Gastrocnemius medialis (tissue), 4 donors: ENCODE measurements at regions not wholly inside any gene's neighbourhood (a gene's known extent, or its start where the extent isn't known, plus 50 kb on each side); places are given as distances from the start of the nearest gene placed in this dataset.

ENCODE experiments used
- ATAC-seq, 2 donors: fragments of 150-250 bp; one replicate each; pipeline ENCODE4 v1.9.1; 2016
- DNase-seq, 2 donors: peaks; one replicate each; pipeline ENCODE4 v3.0.0-alpha.2; 2019
- H3K27ac ChIP-seq, 4 donors: fragments of 200-600 bp; sonication (generic); 1 replicate in 1 of 4; 2 replicates in 3 of 4; pipeline ENCODE4 v1.5.1; 2016 to 2018; ENCODE audit warnings: mild to moderate bottlenecking in 2 of 4, moderate library complexity in 1 of 4
- H3K27me3 ChIP-seq, 3 donors: fragments of 200-600 bp; sonication (generic) in 2 of 3; 1 replicate in 1 of 3; 2 replicates in 2 of 3; pipeline versions ENCODE4 v1.5.1 to v1.6.0; 2016 to 2019; ENCODE audit warnings: mild to moderate bottlenecking in 1 of 3, moderate library complexity in 1 of 3
- H3K36me3 ChIP-seq, 2 donors: fragments of 200-600 bp; sonication (generic) in 1 of 2; one replicate each; pipeline ENCODE4 v1.5.1; 2017 to 2018
- H3K4me1 ChIP-seq, 2 donors: fragments of 200-600 bp; sonication (generic) in 1 of 2; one replicate each; pipeline ENCODE4 v1.5.1; 2016 to 2017; ENCODE audit warnings: mild to moderate bottlenecking in 2 of 2
- H3K4me3 ChIP-seq, 4 donors: fragments of 200-600 bp; sonication (generic) in 3 of 4; 1 replicate in 1 of 4; 2 replicates in 3 of 4; pipeline ENCODE4 v1.5.1; 2016 to 2019; ENCODE audit warnings: mild to moderate bottlenecking in 2 of 4
- H3K9me3 ChIP-seq, 3 donors: fragments of 200-600 bp; sonication (generic) in 2 of 3; 1 replicate in 1 of 3; 2 replicates in 2 of 3; pipeline ENCODE4 v1.5.1; 2016 to 2019
- CTCF ChIP-seq, 5 experiments: fragments of 450-650 bp in 3 of 5; fragments of 200-600 bp in 2 of 5; sonication (generic) in 2 of 5; IDR thresholded peaks in 4 of 5; conservative IDR thresholded peaks in 1 of 5; 1 replicate in 4 of 5; 2 replicates in 1 of 5; pipeline ENCODE4 v1.5.1; 2016 to 2019; ENCODE audit warnings: antibody characterized with exemption in 5 of 5, mild to moderate bottlenecking in 3 of 5, moderate library complexity in 3 of 5
- POLR2A ChIP-seq, 2 donors: fragments of 450-650 bp; IDR thresholded peaks; one replicate each; pipeline ENCODE4 v1.6.1; 2017; ENCODE audit warnings: antibody characterized with exemption in 2 of 2, mild to moderate bottlenecking in 2 of 2, moderate library complexity in 2 of 2
- in situ Hi-C, 4 donors: fragments of 200-750 bp; cut with MboI; loops; one replicate each; pipeline versions ENCODE4 v1.15.0 to v1.8.0; 2017; ENCODE audit warnings: low sequenced_read_pairs in 4 of 4
- intact Hi-C: fragments of 100-400 bp; cut with DNase I; formaldehyde crosslinking; loops from one replicate; pipeline ENCODE4 v1.15.1; 2023; ENCODE audit warnings: low total_unique reads

- intact Hi-C loops, result no loop called here
- in situ Hi-C loops, result no loop called here
These were observed 112.4 kb upstream of the PPP2R2D start for GRCh38 chr10:131788386-131788785.

GRCh38 chr10:131789516-131789915 is 111.3 kb upstream of the PPP2R2D start:
- Histone ChIP-seq H3K9me3 (no peaks in the 10 kb centered on the region), H3K27ac (no peak overlapping the region), H3K4me1 (no peaks in the 10 kb centered on the region), H3K27me3 (no peaks in the 10 kb centered on the region), H3K4me3 (no peak overlapping the region), H3K36me3 (no peaks in the 10 kb centered on the region)
- TF ChIP-seq CTCF (IDR thresholded peaks at IDR 0.05 in 4 of 5, conservative IDR thresholded peaks at IDR 0.05 in 1 of 5) (no peak), POLR2A (IDR thresholded peaks at IDR 0.05) (no peak)
- DNase-seq (no peak), ATAC-seq (no peak)
- intact Hi-C loops, result no loop called here
- in situ Hi-C loops, result no loop called here

More at GRCh38 chr10:131788386-131788785, 112.4 kb upstream of the PPP2R2D start:
- no peak for DNase-seq
- TF ChIP-seq CTCF (IDR thresholded peaks at IDR 0.05 in 4 of 5, conservative IDR thresholded peaks at IDR 0.05 in 1 of 5), result no peak
- TF ChIP-seq POLR2A (IDR thresholded peaks at IDR 0.05), result no peak
- Histone ChIP-seq H3K36me3 (no peaks in the 10 kb centered on the region), H3K4me1 (no peaks in the 10 kb centered on the region), H3K27ac (no peak overlapping the region), H3K4me3 (no peak overlapping the region), H3K27me3 (no peaks in the 10 kb centered on the region), H3K9me3 (no peaks in the 10 kb centered on the region)
- ATAC-seq, result no peak

- ATAC-seq, result peak in 1 of 2 donors; percentile 27
- in situ Hi-C loops, result no loop called here
- H3K36me3 ChIP-seq, result no peaks in the 10 kb centered on the region
- no peaks in the 10 kb centered on the region for H3K27me3 ChIP-seq
- H3K4me1 ChIP-seq, result no peaks in the 10 kb centered on the region
- intact Hi-C loops, result no loop called here
- no peaks in the 10 kb centered on the region for H3K9me3 ChIP-seq
- H3K4me3 ChIP-seq, result no peak overlapping the region
- TF ChIP-seq CTCF (IDR thresholded peaks at IDR 0.05 in 4 of 5, conservative IDR thresholded peaks at IDR 0.05 in 1 of 5) (no peak), POLR2A (IDR thresholded peaks at IDR 0.05) (no peak)
- DNase-seq, result peak in 1 of 2 donors; percentile 34
- no peak overlapping the region for H3K27ac ChIP-seq
These were observed 110.8 kb upstream of the PPP2R2D start for GRCh38 chr10:131790021-131790420.

- ATAC-seq (no peak), DNase-seq (no peak)
- in situ Hi-C loops (no loop called here), intact Hi-C loops (no loop called here)
- peaks cover 0 to 3% (median 0%) of the 10 kb centered on the region in 3 donors for H3K27me3 ChIP-seq
- peaks cover 0 to 3% (median 0%) of the 10 kb centered on the region in 3 donors for H3K9me3 ChIP-seq
- H3K27ac ChIP-seq, result no peak overlapping the region
- H3K36me3 ChIP-seq, result no peaks in the 10 kb centered on the region
- no peaks in the 10 kb centered on the region for H3K4me1 ChIP-seq
- no peak for TF ChIP-seq POLR2A (IDR thresholded peaks at IDR 0.05)
- no peak for TF ChIP-seq CTCF (IDR thresholded peaks at IDR 0.05 in 4 of 5, conservative IDR thresholded peaks at IDR 0.05 in 1 of 5)
- no peak overlapping the region for H3K4me3 ChIP-seq
These were observed 108.7 kb upstream of the PPP2R2D start for GRCh38 chr10:131792011-131792651.

- ATAC-seq (no peak), DNase-seq (no peak)
- H3K27me3 ChIP-seq, result peaks cover 0 to 6% (median 0%) of the 10 kb centered on the region in 3 donors
- H3K36me3 ChIP-seq, result no peaks in the 10 kb centered on the region
- H3K4me3 ChIP-seq, result no peak overlapping the region
- no peak for TF ChIP-seq POLR2A (IDR thresholded peaks at IDR 0.05)
- no peak for TF ChIP-seq CTCF (IDR thresholded peaks at IDR 0.05 in 4 of 5, conservative IDR thresholded peaks at IDR 0.05 in 1 of 5)
- intact Hi-C loops (no loop called here), in situ Hi-C loops (no loop called here)
- H3K27ac ChIP-seq, result no peak overlapping the region
- peaks cover 0 to 3% (median 0%) of the 10 kb centered on the region in 3 donors for H3K9me3 ChIP-seq
- H3K4me1 ChIP-seq, result no peaks in the 10 kb centered on the region
These were observed 108.0 kb upstream of the PPP2R2D start for GRCh38 chr10:131792809-131793208.
